Gastroesophageal sphincter (tissue), 4 donors: ENCODE measurements at regions not wholly inside any gene's neighbourhood (a gene's known extent, or its start where the extent isn't known, plus 50 kb on each side); places are given as distances from the start of the nearest gene placed in this dataset.
"Not testable (repeated sequence)": the region's sequence is repeated elsewhere in the genome, so short reads cannot be mapped to it uniquely, and the experiment has no call there.

Experiments used
- ATAC-seq: fragments of 150-250 bp; one replicate; pipeline ENCODE4 v1.9.1; 2016; ENCODE audit warnings: mild to moderate bottlenecking, moderate library complexity
- H3K27ac ChIP-seq, 4 donors: fragments of 200-600 bp; sonication (generic) in 3 of 4; 1 replicate in 3 of 4; 2 replicates in 1 of 4; pipeline ENCODE4 v1.5.1; 2016 to 2019
- H3K27me3 ChIP-seq: fragments of 200-600 bp; sonication (generic); one replicate; pipeline ENCODE4 v1.5.1; 2019
- H3K36me3 ChIP-seq, 2 donors: fragments of 200-600 bp; sonication (generic); one replicate each; pipeline ENCODE4 v1.5.1; 2019; ENCODE audit warnings: control low read depth in 1 of 2
- H3K4me1 ChIP-seq, 3 donors: fragments of 200-600 bp; sonication (generic); 1 replicate in 2 of 3; 2 replicates in 1 of 3; pipeline ENCODE4 v1.5.1; 2016 to 2019; ENCODE audit warnings: control low read depth in 2 of 3
- H3K4me3 ChIP-seq, 2 donors: fragments of 200-600 bp; sonication (generic); one replicate each; pipeline ENCODE4 v1.5.1; 2019; ENCODE audit warnings: mild to moderate bottlenecking in 1 of 2, moderate library complexity in 1 of 2
- H3K9me3 ChIP-seq, 3 donors: fragments of 200-600 bp; sonication (generic); one replicate each; pipeline ENCODE4 v1.5.1; 2017 to 2019; ENCODE audit warnings: control low read depth in 2 of 3
- CTCF ChIP-seq, 4 experiments: fragments of 200-600 bp in 2 of 4; fragments of 450-650 bp in 2 of 4; sonication (generic) in 1 of 4; IDR thresholded peaks; one replicate each; pipeline ENCODE4 v1.5.1; 2017 to 2019; ENCODE audit warnings: antibody characterized with exemption in 4 of 4, mild to moderate bottlenecking in 2 of 4, moderate library complexity in 2 of 4
- EP300 ChIP-seq: sonication (generic); formaldehyde crosslinking; IDR thresholded peaks from one replicate; pipeline ENCODE4 v1.6.1; 2017; ENCODE audit warnings: antibody characterized with exemption, mild to moderate bottlenecking
- POLR2A ChIP-seq, 2 donors: fragments of 450-650 bp; IDR thresholded peaks; one replicate each; pipeline ENCODE4 v1.6.1; 2017; ENCODE audit warnings: antibody characterized with exemption in 2 of 2, mild to moderate bottlenecking in 2 of 2, moderate library complexity in 1 of 2
- POLR2AphosphoS5 ChIP-seq: sonication (generic); formaldehyde crosslinking; IDR thresholded peaks from one replicate; pipeline ENCODE4 v1.6.1; 2017; ENCODE audit warnings: antibody characterized with exemption
- WGBS, 2 donors: methylation state at CpG; one replicate each; pipeline ENCODE4 v1.1.5; 2018; ENCODE audit warnings: low coverage in 1 of 2; 5-methylcytosine and 5-hydroxymethylcytosine counted together

GRCh38 chr1:189237008-189237407, 1240.7 kb downstream of the BRINP3 start:
- WGBS, 2 donors: 42 to 60% methylated on average over 1 of the region's 3 CpGs
- H3K27ac ChIP-seq: no peak overlapping the region
- TF ChIP-seq EP300 (no peak), POLR2A (IDR thresholded peaks at IDR 0.05) (no peak), POLR2AphosphoS5 (no peak), CTCF (IDR thresholded peaks at IDR 0.05) (no peak)
- H3K4me3 ChIP-seq: no peak overlapping the region
- H3K9me3 ChIP-seq: no peaks in the 10 kb centered on the region
- ATAC-seq: no peak
- no peaks in the 10 kb centered on the region for H3K36me3 ChIP-seq
- no peaks in the 10 kb centered on the region for H3K4me1 ChIP-seq
- H3K27me3 ChIP-seq: no peaks in the 10 kb centered on the region

- Histone ChIP-seq H3K27ac (no peak overlapping the region), H3K4me1 (no peaks in the 10 kb centered on the region), H3K27me3 (no peaks in the 10 kb centered on the region), H3K9me3 (no peaks in the 10 kb centered on the region), H3K36me3 (no peaks in the 10 kb centered on the region), H3K4me3 (no peak overlapping the region)
- TF ChIP-seq EP300 (no peak), CTCF (IDR thresholded peaks at IDR 0.05) (no peak), POLR2AphosphoS5 (no peak), POLR2A (IDR thresholded peaks at IDR 0.05) (no peak)
- WGBS, 2 donors: 86% methylated on average over 17 to 18 of the region's 18 CpGs
- ATAC-seq: no peak
Observed at GRCh38 chr1:189253601-189254350, 1223.9 kb downstream of the BRINP3 start.

- peaks cover 0 to 15% (median 0%) of the 10 kb centered on the region in 3 donors for H3K9me3 ChIP-seq
- not testable (repeated sequence) for H3K27me3 ChIP-seq, H3K4me3 ChIP-seq, H3K36me3 ChIP-seq, H3K4me1 ChIP-seq, ATAC-seq, H3K27ac ChIP-seq
- WGBS, 2 donors: 88 to 95% methylated on average over 1 of the region's 1 CpG
Observed at GRCh38 chr1:189261128-189261527, 1216.5 kb downstream of the BRINP3 start.

- Histone ChIP-seq H3K27ac (no peak overlapping the region), H3K4me1 (no peaks in the 10 kb centered on the region), H3K4me3 (no peak overlapping the region), H3K9me3 (peaks cover 0 to 37% (median 0%) of the 10 kb centered on the region in 3 donors), H3K27me3 (no peaks in the 10 kb centered on the region), H3K36me3 (no peaks in the 10 kb centered on the region)
- no peak for TF ChIP-seq POLR2A (IDR thresholded peaks at IDR 0.05)
- TF ChIP-seq EP300: no peak
- no peak for TF ChIP-seq CTCF (IDR thresholded peaks at IDR 0.05)
- TF ChIP-seq POLR2AphosphoS5: no peak
- 65 to 100% methylated on average over 2 of the region's 2 CpGs for WGBS, 2 donors
- ATAC-seq: no peak
Observed at GRCh38 chr1:189269011-189269410, 1208.7 kb downstream of the BRINP3 start.

- Histone ChIP-seq H3K4me3 (no peak overlapping the region), H3K27me3 (no peaks in the 10 kb centered on the region), H3K4me1 (no peaks in the 10 kb centered on the region), H3K9me3 (peaks cover 0 to 15% (median 0%) of the 10 kb centered on the region in 3 donors), H3K27ac (no peak overlapping the region), H3K36me3 (no peaks in the 10 kb centered on the region)
- no peak for ATAC-seq
- WGBS, 2 donors: 92 to 94% methylated on average over 1 of the region's 1 CpG
- no peak for TF ChIP-seq EP300
- TF ChIP-seq POLR2AphosphoS5: no peak
- TF ChIP-seq POLR2A (IDR thresholded peaks at IDR 0.05): no peak
- TF ChIP-seq CTCF (IDR thresholded peaks at IDR 0.05): no peak
Observed at GRCh38 chr1:189274267-189274666, 1203.4 kb downstream of the BRINP3 start.
